ENCODE measurements at regions not wholly inside any gene's neighbourhood (a gene's known extent, or its start where the extent isn't known, plus 50 kb on each side); places are given as distances from the start of the nearest gene placed in this dataset.
A peak's percentile ranks its signal among the peaks of the same experiment; 100 is the strongest.

DNA sequence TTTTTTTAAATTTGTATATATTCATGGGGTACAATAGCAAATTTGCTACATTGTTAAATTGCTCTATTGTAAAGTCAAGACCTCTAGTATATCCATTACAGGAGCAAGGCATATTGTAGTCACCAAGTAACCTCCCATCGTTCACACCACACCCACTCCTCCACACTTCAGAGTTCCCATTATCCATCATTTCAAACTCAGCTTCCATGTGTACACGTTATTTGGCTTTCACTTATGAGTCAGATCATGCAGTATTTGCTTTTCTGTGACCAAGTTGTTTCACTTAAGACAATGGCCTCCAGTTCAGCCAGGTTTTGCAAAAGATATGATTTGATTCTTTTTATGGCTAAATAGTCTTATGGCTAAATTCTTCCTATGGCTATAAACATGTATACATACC lies 2614.2 kb downstream of the PCDH7 start:
- no peak for DNase-seq (ENCODE audit: low read depth)

DNA sequence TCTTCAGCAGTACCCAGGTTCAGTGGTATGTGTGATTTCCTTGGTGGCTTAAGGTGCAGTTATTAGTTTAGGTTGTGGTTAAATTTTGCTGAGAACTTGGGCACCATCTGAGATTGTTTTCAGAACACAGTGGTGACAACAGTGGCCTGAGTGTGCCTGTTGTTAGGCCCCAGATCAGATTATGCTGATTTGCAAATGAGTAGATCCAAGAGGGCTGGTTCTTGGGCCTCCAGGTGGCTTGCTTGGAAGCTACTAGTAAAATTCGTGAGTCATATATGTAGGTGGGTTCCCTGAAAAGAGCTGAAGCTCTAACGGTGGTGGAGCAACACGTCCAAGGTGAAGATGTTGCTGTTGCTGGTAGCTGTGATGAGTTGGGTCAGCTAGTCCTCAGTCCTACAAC lies 2619.6 kb downstream of the PCDH7 start:
- no peak for DNase-seq (ENCODE audit: low read depth)

GRCh38 chr4:33340168-33340567 lies 2620.0 kb downstream of the PCDH7 start:
- DNase-seq (ENCODE audit: low read depth) = no peak

GRCh38 chr4:33349376-33349775 lies 2629.2 kb downstream of the PCDH7 start:
- DNase-seq (ENCODE audit: low read depth) = no peak

DNA sequence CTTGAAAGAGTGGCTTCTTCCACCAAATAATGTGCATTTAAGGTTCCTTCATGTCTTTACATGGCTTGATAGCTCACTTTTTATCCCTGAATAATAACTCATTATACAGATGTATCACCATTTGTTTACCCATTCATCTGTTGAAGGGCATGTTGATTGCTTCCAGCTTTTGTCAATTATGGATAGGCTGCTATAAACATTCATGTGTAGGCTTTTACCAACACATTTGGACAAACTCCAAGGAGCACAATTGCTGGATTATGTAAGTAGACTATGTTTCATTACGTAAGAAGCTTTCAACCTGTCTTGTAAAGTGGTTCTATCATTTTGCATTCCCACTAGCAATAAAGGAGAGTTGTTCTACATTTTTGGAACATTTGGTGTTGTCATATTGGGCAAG lies 2637.0 kb downstream of the PCDH7 start:
- no peak for DNase-seq (ENCODE audit: low read depth)

- peak; percentile 6 for DNase-seq (ENCODE audit: low read depth)
These were observed 2649.3 kb downstream of the PCDH7 start for GRCh38 chr4:33369446-33369845.

- no peak for DNase-seq (ENCODE audit: low read depth)
These were observed 2661.6 kb downstream of the PCDH7 start for GRCh38 chr4:33381816-33382215.

DNA sequence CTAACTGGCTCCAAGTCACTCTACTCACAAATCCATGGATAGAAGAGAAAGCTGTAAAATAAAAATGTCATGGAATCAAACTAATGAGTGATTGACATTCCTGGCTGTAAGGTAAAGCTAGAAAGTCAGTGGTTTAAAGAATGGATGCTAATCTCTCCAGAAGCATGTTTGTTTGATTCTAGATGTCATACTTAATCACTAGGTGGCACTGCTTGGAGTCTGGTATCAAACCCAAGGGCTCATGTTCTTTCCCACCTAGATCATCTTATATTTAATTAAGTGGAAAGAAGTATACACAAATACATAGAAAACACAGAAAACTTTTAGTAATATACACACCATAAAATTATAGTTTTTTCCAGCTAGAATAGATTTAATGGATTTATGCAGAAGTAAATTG lies 2666.6 kb downstream of the PCDH7 start:
- no peak for DNase-seq (ENCODE audit: low read depth)

DNA sequence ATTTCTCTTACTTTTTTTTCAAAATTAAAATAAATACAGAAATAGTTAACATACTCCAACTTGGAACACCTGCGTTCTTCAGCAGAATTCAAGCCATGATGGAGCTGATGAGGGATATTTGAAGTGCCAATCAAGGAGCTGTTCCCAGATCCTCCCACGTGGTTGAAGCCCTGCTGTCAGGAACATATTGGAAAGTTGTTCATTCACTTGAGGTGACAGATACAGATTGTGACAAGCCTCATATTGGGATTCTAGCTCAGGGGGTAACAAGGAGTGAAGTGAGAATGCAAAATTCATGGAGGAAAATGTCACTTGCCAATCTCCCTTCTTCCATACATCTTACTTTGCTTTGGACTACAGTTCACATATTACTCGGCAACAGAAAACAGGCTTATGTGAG lies 2670.8 kb downstream of the PCDH7 start:
- no peak for DNase-seq (ENCODE audit: low read depth)

- DNase-seq (ENCODE audit: low read depth) = no peak
These were observed 2675.7 kb downstream of the PCDH7 start for GRCh38 chr4:33395731-33396485.

DNA sequence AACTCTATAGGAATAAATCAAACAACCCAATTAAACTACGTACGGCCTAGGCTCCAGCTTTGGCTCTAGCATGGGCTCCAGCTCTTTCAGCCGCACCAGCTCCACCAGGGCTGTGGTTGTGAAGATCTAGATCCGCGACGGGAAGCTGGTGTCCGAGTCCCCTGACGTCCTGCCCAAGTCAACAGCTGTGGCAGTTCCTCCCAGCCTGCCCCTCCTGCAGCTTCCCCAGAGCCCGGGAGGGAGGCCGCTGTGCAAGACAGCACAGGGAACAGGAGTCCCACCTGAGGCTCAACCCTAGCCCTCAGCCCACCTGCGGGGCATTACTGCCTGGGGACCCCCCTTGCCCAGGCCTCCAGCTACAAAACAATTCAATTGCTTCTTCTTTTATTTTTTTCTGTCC lies 2680.3 kb downstream of the PCDH7 start:
- no peak for DNase-seq (ENCODE audit: low read depth)

- DNase-seq (ENCODE audit: low read depth) = no peak
These were observed 2687.3 kb downstream of the PCDH7 start for GRCh38 chr4:33407496-33407895.

DNA sequence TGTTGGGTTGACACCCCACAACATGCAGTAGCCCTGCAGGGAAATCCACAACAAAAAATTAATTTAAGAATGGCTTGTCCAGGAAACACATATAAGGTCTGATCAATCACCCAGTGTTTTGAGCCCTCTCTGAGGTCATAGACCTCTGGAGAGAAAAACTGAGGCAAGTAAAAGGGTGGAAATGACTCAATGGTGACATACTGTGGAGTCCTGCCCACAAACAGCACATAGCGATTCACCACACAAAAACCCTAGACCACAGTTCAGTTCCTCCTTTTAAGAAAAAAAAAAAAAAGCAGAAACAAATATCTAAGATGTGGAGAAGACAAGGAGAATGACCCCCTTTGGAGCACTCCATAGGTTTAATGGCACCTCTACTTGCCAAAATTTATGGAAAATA lies 2691.0 kb downstream of the PCDH7 start:
- peak; percentile 46 for DNase-seq (ENCODE audit: low read depth)

DNA sequence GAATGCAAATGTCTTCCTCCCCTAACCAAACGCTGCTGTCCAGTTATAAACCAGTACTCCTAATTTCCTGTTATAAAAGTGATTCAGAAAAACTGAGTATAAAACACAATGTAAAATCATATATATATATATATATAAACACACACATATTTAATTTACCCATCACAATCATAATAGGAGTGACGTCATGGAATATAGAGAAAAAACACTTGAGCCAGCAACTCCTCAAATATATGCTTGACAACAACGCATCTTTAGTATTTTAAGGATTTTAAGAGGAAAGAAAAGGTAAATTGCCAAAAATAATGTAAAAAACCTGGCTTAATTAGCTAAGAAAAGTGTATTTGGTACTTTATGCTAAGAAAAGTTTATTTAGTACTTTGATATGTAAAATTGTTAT lies 2701.7 kb downstream of the PCDH7 start:
- no peak for DNase-seq (ENCODE audit: low read depth)

DNA sequence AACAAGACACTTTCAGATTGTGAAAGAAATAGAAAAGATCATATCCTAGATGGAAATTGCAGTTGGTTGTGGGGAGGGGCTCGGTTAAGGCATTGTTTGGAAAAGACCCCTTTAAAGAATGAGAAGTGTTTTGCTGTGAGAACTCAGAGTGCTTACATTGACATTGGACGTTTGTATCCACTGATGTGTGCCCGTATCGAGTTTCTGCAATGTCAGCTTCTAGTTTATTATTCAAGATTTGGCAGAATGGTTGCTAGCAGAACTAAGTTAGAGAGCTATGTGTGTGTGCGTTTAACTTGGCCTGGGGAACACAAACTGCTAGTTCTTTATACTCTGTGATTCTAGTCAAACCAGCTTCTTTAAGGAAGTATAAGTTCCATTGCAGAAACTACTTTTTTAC lies 2702.5 kb downstream of the PCDH7 start:
- no peak for DNase-seq (ENCODE audit: low read depth)

DNA sequence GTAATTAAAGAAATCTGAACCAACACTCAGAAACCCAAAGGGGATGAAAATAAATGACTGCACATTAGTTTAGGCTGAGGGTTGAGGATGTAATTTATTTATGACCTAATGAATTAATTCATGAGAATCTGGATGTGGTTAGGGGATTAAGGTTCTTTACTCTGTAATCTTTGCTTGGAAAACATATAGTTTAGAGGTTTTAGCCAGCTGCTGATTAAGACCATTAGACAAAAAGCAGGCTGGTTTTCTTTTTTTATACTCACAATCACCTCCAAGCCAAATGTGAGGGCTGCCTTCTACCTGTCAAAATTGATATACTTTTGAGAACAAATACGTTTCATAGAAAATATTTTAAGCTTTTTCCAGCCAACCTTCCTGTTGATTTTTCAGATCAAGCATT lies 2705.8 kb downstream of the PCDH7 start:
- DNase-seq (ENCODE audit: low read depth) = no peak

DNA sequence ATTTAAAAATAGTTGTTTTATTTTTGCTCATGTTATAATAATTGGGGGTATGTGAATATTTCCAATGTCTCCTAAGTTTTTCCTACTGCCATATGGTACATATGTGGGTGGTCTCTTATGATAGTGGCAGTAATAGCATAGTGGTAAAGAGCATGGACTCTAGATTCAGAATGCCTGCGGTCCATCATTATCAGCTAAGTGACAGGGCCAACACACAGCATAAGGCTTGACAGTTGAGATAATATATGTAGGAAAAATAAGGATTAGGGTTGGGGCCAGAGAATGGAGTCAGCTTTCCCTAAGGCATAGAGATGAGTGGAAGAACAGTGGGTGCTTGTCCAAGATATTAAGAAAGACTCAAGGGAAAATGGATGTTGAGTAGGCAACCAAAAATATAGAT lies 2707.5 kb downstream of the PCDH7 start:
- no peak for DNase-seq (ENCODE audit: low read depth)

DNA sequence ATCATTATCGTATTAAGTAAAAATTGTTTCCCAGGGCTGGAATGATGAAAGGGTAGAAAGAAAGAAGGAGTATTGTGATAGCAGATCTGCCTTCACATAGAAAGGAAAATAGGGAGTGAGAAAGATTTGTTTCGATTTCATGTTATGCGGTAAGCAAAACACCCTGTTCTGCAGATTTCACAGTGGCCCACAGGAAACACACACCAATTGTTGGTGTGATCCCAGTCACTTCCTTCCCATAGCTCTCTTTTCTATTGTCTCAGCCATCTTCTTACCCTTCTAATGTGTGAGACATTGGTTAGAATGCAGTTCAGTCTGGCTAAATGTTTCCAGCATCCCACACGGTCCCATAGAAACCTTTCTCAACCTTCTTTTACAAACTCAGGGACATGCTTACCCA lies 2709.8 kb downstream of the PCDH7 start:
- DNase-seq (ENCODE audit: low read depth) = no peak

GRCh38 chr4:33437406-33437805 lies 2717.2 kb downstream of the PCDH7 start:
- DNase-seq (ENCODE audit: low read depth) = no peak

- no peak for DNase-seq (ENCODE audit: low read depth)
These were observed 2726.8 kb downstream of the PCDH7 start for GRCh38 chr4:33446953-33447352.

DNA sequence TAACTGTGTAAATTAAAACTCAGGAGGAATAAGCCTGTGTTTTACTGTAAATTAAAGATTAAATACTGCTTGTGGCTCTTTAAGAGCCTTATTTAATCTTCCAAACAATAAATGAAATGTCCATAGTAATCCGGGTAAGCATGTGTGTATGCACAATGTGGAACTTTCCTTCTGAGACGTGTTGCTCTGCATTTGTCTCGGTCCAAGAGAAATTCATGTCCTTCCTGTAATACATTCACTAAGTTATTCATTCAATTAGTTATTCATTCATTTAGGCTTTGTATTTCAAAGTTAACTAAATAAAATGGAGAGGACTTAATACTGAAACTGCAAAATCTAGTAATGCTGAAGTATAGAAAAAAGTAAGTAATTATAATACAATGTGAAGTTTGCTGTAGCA lies 2728.8 kb downstream of the PCDH7 start:
- DNase-seq (ENCODE audit: low read depth) = no peak

- no peak for DNase-seq (ENCODE audit: low read depth)
These were observed 2733.3 kb downstream of the PCDH7 start for GRCh38 chr4:33453436-33453835.

- no peak for DNase-seq (ENCODE audit: low read depth)
These were observed 2733.7 kb downstream of the PCDH7 start for GRCh38 chr4:33453916-33454315.

- no peak for DNase-seq (ENCODE audit: low read depth)
These were observed 2745.4 kb downstream of the PCDH7 start for GRCh38 chr4:33465565-33465964.

DNA sequence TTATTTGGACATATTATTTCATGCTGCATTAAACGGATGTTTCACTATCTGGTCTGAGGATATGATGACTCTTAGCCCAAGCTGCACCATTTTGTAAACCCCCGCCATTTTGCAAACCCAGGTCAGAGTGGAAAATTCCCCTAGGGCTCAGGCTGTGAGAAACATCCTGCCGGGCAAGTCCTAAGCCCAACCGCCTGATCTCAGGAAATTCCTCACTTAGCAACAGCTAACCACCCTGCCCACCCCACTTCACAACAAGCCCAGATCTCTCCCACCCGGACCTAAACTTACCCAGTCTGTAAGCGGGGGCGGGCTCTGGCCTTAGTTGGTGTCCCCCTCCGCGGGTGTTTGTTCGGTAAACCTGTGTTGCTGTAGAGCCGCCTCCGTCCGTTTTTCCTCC lies 2747.1 kb downstream of the PCDH7 start:
- no peak for DNase-seq (ENCODE audit: low read depth)

All from HS-5 (cell line).